GM13977 (cell line): ENCODE measurements at regions not wholly inside any gene's neighbourhood (a gene's known extent, or its start where the extent isn't known, plus 50 kb on each side); places are given as distances from the start of the nearest gene placed in this dataset.

ENCODE experiments used
- DNase-seq: peaks from one replicate; pipeline ENCODE4 v3.0.0; 2012; ENCODE audit warnings: low spot score
- in situ Hi-C: fragments of 300-500 bp; cut with MboI; formaldehyde crosslinking; loops from one replicate; pipeline ENCODE4 v1.12.0; 2022; ENCODE audit warnings: low sequenced_read_pairs, low pct_unique_long_range_greater_than_20kb, mixed read lengths, inconsistent platforms; ENCODE audit not compliant: unreplicated experiment
- TF ChIP-seq, protein P1 (sequence below): IDR thresholded peaks from 2 replicates; pipeline ENCODE4 v1.5.1; 2012; ENCODE audit warnings: mild to moderate bottlenecking, control low read depth; ENCODE audit not compliant: insufficient read depth; ENCODE audit errors: extremely low read depth, missing control alignments

DNA sequence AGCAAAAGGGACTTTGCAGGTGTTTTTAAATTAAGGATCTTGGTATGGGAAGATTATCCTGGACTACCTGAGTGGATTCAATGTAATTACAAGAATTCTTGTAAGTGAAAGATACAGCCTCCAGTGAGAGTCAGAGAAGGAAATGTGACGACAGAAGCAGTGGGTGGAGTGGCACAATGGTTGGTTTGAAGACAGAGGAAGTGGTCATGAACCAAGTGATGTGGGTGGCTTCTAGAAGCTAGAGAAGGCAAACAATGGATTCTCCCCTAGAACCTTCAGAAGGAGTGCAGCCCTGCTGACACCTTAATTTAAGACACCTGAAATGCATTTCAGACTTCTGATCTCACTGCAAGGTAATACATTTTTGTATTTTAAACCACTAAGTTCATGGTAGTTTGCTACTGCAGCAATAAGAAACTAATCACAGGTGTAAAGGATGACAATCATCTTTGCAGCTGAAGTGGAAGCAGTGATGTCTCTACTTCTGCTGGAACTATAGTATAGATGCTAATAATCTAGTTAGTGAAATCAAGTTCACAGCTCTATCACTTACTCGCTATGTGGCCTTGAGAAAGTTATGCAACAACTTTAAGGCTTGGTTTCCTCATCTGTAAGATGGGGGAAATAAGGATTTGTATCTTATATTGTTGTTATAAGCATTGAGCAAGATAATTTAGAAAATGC, 403.4 kb upstream of the SUCLG2 start:
- in situ Hi-C loops: no loop called here
- no peak for DNase-seq
- TF ChIP-seq, protein P1, sequence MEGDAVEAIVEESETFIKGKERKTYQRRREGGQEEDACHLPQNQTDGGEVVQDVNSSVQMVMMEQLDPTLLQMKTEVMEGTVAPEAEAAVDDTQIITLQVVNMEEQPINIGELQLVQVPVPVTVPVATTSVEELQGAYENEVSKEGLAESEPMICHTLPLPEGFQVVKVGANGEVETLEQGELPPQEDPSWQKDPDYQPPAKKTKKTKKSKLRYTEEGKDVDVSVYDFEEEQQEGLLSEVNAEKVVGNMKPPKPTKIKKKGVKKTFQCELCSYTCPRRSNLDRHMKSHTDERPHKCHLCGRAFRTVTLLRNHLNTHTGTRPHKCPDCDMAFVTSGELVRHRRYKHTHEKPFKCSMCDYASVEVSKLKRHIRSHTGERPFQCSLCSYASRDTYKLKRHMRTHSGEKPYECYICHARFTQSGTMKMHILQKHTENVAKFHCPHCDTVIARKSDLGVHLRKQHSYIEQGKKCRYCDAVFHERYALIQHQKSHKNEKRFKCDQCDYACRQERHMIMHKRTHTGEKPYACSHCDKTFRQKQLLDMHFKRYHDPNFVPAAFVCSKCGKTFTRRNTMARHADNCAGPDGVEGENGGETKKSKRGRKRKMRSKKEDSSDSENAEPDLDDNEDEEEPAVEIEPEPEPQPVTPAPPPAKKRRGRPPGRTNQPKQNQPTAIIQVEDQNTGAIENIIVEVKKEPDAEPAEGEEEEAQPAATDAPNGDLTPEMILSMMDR: no peak

DNA sequence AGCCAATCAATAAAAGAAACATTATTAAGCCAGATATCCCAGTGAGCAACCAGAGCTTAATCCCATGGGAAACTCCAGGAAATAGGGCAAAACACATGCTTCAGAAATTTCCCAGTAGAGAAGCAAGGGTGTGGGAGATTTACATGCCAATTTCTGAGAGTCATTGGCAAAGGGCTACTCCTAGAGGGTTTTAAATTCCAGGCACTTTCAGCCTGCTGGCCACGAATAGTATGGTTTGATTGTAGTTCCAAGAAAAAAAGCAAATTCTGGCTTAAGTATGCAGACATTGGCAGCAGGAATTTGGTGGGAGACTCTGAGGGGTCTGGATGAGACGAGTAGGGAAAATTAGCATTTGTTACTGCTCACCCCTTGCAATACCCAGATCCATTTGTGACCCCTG, 402.1 kb upstream of the SUCLG2 start:
- in situ Hi-C loops: no loop called here
- DNase-seq: no peak

DNA sequence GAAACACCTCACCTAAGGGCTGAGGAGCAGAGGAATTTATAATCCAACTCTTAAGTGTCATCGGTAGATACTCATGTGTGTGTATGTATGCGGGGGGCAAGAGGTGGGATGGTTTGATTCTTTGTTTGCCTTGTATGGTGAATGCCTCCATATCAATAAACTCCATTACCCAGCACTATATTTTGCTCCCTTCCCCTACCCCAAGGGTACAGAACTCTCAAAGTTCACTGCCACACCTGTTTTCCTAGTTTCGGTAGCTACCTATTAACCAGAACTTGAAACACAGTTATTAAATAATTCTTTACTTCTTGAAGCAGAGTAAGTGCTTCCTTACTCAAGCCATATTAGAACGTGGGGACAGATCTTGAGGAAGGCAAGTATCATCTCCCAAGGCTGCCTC, 400.8 kb upstream of the SUCLG2 start:
- no peak for DNase-seq
- TF ChIP-seq, protein P1: no peak
- in situ Hi-C loops: no loop called here

More for the DNA sequence above, 402.1 kb upstream of the SUCLG2 start:
- TF ChIP-seq, protein P1: no peak

DNA sequence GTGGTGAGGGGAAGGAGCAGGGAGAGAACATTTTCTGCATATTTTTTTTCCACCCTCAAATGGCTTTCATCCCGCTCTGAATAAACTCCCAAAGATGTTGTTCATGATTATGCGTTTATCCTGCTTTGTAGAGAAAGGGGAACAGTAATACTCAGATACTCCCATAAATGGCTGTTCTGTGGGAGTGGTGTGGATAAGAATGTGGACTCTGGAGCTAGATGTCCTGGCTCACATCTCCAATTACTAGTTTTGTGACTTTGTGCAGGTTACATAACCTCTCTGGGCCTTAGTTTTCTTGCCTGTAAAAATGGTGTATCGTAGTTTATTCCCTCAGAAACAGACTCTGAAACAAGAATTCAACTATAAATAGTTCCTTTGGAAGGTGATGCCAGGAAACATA, 395.4 kb upstream of the SUCLG2 start:
- DNase-seq: no peak
- TF ChIP-seq, protein P1: no peak
- in situ Hi-C loops: no loop called here

DNA sequence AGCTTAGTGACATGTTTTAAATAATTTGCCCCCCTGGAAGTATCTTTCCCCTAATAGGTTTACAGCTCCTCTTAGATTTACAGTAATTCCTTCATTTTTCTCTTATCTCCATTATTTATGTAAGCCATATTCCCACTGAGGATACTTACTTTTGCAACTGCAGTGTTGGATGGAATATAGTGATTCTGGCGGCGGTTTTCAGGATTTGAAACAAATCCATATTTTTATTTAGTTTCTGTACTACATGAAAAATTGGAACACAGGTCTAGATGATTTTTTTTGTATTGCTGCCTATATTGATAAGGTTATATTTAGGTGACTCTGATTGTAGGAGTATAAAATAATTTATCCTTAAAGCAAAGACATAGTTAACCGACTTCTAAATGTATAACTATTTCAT, 391.6 kb upstream of the SUCLG2 start:
- TF ChIP-seq, protein P1: no peak
- DNase-seq: no peak
- in situ Hi-C loops: no loop called here

DNA sequence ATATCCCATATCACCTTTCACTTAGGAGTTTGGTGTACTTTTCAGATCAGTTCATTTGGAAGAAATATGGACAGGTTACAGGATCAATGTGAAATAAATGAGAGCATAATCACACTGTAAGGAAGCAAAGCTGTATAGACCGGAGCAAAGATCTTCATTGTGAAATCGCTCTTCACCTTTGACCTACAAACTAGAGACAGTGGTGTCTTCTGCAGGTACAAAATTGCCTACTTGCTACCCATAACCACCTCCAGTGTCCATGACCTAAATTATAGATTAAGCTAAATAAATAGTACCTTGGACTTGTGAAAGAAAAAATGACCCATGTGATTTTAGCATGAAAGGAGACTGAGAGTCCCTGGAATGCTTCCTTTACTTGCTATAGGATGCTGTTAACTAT, 379.5 kb upstream of the SUCLG2 start:
- TF ChIP-seq, protein P1: no peak
- in situ Hi-C loops: no loop called here
- DNase-seq: no peak
